Osteocyte (in vitro differentiated cells): ENCODE measurements at regions not wholly inside any gene's neighbourhood (a gene's known extent, or its start where the extent isn't known, plus 50 kb on each side); places are given as distances from the start of the nearest gene placed in this dataset.
A peak's percentile ranks its signal among the peaks of the same experiment; 100 is the strongest.

Experiments used
- DNase-seq: peaks from one replicate; pipeline ENCODE4 v3.0.0; 2021; ENCODE audit warnings: mixed read lengths; ENCODE audit not compliant: unreplicated experiment; ENCODE audit errors: extremely low spot score
- H3K27ac Mint-ChIP-seq: one replicate; pipeline ENCODE4 v1.8.0; 2021; ENCODE audit warnings: mild to moderate bottlenecking, mixed read lengths; ENCODE audit not compliant: unreplicated experiment
- H3K27me3 Mint-ChIP-seq: one replicate; pipeline ENCODE4 v1.8.0; 2021; ENCODE audit warnings: mixed read lengths; ENCODE audit not compliant: unreplicated experiment
- H3K36me3 Mint-ChIP-seq: one replicate; pipeline ENCODE4 v1.8.0; 2021; ENCODE audit warnings: mixed read lengths; ENCODE audit not compliant: unreplicated experiment
- H3K4me1 Mint-ChIP-seq: one replicate; pipeline ENCODE4 v1.8.0; 2021; ENCODE audit warnings: mixed read lengths; ENCODE audit not compliant: unreplicated experiment
- H3K4me3 Mint-ChIP-seq: one replicate; pipeline ENCODE4 v1.8.0; 2021; ENCODE audit warnings: mild to moderate bottlenecking, moderate library complexity, mixed read lengths; ENCODE audit not compliant: unreplicated experiment
- H3K9me3 Mint-ChIP-seq: one replicate; pipeline ENCODE4 v1.8.0; 2021; ENCODE audit warnings: mixed read lengths; ENCODE audit not compliant: unreplicated experiment
- TF ChIP-seq, protein P1 (sequence below): fragments of 200-600 bp; sonication (generic); IDR thresholded peaks from 2 replicates; pipeline ENCODE4 v1.5.0; 2021; ENCODE audit warnings: antibody characterized with exemption, mild to moderate bottlenecking, moderate library complexity

DNA sequence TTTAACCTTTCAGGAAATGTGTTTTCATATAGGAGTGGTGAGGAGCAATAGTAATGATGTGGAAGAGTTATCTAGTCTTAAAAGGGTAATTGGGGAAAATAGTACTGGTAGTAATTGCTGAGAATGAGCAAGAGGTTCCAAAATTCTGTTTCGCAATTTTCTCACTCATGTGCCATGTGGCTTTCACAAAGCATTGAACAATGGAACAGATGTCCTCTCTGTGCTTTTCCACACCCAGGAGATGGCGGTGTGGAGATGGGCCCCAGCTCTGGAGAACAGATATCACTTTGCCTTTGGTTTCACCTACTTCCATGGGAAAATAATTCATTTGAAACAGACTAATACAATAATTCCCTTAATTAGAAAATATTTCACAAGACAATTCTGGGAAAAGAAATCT lies 170.0 kb upstream of the SLC10A2 start:
- Mint-ChIP-seq H3K4me1 (no peaks in the 10 kb centered on the region), H3K27ac (no peak overlapping the region), H3K27me3 (no peaks in the 10 kb centered on the region), H3K4me3 (no peak overlapping the region), H3K9me3 (no peaks in the 10 kb centered on the region), H3K36me3 (no peaks in the 10 kb centered on the region)
- DNase-seq = no peak
- TF ChIP-seq, protein P1, sequence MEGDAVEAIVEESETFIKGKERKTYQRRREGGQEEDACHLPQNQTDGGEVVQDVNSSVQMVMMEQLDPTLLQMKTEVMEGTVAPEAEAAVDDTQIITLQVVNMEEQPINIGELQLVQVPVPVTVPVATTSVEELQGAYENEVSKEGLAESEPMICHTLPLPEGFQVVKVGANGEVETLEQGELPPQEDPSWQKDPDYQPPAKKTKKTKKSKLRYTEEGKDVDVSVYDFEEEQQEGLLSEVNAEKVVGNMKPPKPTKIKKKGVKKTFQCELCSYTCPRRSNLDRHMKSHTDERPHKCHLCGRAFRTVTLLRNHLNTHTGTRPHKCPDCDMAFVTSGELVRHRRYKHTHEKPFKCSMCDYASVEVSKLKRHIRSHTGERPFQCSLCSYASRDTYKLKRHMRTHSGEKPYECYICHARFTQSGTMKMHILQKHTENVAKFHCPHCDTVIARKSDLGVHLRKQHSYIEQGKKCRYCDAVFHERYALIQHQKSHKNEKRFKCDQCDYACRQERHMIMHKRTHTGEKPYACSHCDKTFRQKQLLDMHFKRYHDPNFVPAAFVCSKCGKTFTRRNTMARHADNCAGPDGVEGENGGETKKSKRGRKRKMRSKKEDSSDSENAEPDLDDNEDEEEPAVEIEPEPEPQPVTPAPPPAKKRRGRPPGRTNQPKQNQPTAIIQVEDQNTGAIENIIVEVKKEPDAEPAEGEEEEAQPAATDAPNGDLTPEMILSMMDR = peak; percentile 16

- Mint-ChIP-seq H3K4me1 (no peaks in the 10 kb centered on the region), H3K36me3 (no peaks in the 10 kb centered on the region), H3K27ac (no peak overlapping the region), H3K4me3 (no peak overlapping the region), H3K27me3 (peaks cover 3% of the 10 kb centered on the region), H3K9me3 (peaks cover 5% of the 10 kb centered on the region)
- TF ChIP-seq, protein P1 = no peak
- no peak for DNase-seq
Observed at GRCh38 chr13:103229674-103230073, 163.5 kb upstream of the SLC10A2 start.

DNA sequence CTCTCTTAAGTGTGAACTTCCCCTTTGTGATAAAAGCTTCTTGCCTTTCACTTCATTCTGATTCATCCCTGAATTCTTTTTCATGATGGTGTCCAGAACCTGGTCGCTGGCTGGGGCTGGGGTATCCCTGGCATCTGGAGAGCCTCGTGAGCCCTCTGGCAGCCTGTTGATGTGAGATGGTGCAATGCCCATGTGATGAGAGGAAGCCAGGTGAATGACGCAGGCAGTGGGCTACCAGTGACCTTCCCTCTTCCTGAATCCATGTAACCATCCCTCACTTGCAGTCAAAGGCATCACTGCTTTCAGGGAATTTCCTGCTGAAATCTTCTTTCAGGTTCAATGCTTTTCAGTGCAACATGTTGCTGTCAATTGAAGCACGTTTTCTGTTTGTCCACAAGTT lies 158.6 kb upstream of the SLC10A2 start:
- Mint-ChIP-seq H3K4me3 (no peak overlapping the region), H3K9me3 (peaks cover 5% of the 10 kb centered on the region), H3K27me3 (peaks cover 3% of the 10 kb centered on the region), H3K4me1 (no peaks in the 10 kb centered on the region), H3K27ac (no peak overlapping the region), H3K36me3 (no peaks in the 10 kb centered on the region)
- no peak for DNase-seq
- TF ChIP-seq, protein P1 = no peak

DNA sequence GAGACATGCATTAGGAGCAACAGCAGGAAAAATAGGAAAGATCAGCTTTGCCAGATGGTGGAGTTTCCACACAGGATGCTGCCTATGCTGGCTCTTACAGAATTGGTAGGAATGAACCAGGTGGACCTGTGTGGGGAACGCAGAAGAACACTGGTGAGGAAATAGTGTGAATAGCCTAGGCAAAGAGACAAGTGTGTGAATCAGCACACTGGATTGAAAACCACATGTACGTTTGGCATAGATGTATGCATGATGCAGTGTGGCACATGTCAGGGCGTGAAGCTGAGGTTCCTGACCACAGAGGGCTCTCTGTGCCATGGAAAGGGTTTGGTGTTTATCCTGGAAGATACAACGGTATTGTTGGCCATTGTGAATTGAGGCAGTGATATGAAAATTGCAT lies 156.5 kb upstream of the SLC10A2 start:
- Mint-ChIP-seq H3K27ac (no peak overlapping the region), H3K4me1 (no peaks in the 10 kb centered on the region), H3K27me3 (no peaks in the 10 kb centered on the region), H3K9me3 (no peaks in the 10 kb centered on the region), H3K36me3 (no peaks in the 10 kb centered on the region), H3K4me3 (no peak overlapping the region)
- no peak for DNase-seq
- TF ChIP-seq, protein P1 = no peak

DNA sequence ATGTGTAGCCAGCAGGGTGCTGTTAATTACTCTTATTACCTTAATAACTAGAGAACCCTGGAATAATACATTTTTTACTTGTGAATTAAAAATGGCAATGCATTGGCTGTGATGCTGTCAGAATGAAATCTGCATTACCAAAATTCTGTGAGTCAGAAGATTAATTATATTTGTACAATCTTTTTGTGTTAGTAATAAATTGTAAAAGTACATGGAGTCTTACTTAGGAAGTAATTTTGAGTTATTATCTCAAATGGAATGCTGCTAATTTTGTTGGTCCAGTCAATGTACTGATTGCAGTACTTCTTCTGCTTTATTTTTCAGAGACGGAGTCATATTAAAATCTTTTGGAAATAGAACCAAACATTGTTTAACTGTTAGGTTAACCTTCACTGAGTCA lies 152.0 kb upstream of the SLC10A2 start:
- Mint-ChIP-seq H3K27ac (no peak overlapping the region), H3K36me3 (no peaks in the 10 kb centered on the region), H3K9me3 (no peaks in the 10 kb centered on the region), H3K4me3 (no peak overlapping the region), H3K4me1 (no peaks in the 10 kb centered on the region), H3K27me3 (no peaks in the 10 kb centered on the region)
- TF ChIP-seq, protein P1 = no peak
- DNase-seq = no peak
